GM12891 (cell line): ENCODE measurements at regions not wholly inside any gene's neighbourhood (a gene's known extent, or its start where the extent isn't known, plus 50 kb on each side); places are given as distances from the start of the nearest gene placed in this dataset.

Experiments
- POLR2AphosphoS5 ChIP-seq: IDR thresholded peaks from 2 replicates; pipeline ENCODE4 v1.6.1; 2011; ENCODE audit warnings: low read depth, low read length, control low read depth
- TAF1 ChIP-seq: IDR thresholded peaks from 2 replicates; pipeline ENCODE4 v1.6.1; 2011; ENCODE audit warnings: low read depth, low read length, control low read depth

DNA sequence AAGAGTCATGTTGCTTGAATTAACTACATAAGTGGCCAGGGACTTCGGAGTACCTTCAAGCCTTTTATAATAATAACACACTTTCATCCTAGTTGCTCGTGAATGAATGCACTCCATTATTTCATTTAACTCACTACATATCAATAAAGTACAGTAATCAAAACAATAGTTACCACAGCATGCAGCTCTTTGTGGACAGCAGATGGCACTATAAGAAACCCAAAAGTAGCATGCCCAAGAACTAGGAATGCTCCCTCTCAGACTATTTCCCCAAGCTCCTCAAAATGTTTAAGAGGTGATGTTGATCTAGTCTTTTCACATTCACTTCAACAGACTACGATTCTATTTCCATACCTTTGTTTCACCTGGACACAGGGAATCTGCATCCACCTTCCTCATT, 500.8 kb upstream of the DIAPH2 start:
- TF ChIP-seq TAF1, result no peak
- no peak for TF ChIP-seq POLR2AphosphoS5
